ENCODE measurements at regions not wholly inside any gene's neighbourhood (a gene's known extent, or its start where the extent isn't known, plus 50 kb on each side); places are given as distances from the start of the nearest gene placed in this dataset.
A peak's percentile ranks its signal among the peaks of the same experiment; 100 is the strongest.
"Not testable (repeated sequence)": the region's sequence is repeated elsewhere in the genome, so short reads cannot be mapped to it uniquely, and the experiment has no call there.

DNA sequence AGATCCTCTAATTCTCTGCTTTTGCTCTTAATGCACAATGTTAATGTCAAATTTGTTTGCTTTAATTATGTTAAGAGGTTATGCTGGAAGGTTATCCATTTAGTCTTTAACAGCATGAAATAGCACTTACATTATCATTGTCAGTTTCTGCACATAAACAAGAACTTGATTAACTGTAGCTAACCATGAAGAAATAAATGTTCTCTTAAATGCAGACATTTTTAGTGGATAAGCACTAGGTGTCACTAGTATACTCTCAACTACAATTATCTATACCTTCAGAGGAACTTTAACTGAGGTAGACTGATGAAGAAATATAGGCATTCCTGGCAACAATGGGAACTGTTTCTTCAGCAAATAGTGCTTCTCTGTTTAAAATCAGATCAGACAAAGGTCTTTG is 178.8 kb upstream of the CHST9 start:
- peak; percentile 13 to 28 for DNase-seq

DNA sequence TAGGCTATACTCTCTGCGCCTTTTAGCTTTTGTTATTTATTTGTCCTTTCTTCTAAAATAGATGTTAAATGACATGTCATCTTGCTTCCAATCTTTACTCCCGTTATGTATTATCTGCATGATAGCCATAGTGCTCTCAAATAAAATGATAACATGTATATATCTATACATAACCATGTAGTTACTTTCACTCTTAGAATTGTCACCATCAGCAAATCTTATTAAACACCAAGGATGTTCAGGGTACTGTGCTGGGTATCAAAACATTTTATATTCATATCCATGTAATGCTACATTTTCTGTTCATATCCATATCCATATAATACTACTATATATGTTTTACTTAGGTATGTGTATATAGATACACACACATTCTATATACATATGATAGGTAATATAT is 176.4 kb upstream of the CHST9 start:
- DNase-seq = no peak

DNA sequence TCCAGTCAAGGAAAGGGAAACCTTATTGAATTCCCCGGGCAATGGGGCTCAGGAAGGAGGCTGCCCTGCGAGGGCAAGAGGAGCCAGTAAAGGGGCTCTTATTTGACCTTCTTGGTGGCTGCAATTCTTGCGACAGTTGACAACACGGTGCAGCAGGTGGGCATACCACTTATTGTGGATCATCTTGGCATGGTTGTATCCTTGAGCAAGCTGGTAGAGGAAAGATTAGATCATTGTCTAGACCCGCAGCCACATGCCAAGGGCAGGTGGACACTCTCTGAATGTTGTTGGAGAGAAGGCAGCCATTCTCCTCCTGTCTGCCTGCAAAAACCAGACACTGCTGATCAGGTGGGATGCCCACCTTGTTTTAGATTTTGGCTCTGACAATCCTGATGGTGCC is 170.2 kb upstream of the CHST9 start:
- DNase-seq = no peak

DNA sequence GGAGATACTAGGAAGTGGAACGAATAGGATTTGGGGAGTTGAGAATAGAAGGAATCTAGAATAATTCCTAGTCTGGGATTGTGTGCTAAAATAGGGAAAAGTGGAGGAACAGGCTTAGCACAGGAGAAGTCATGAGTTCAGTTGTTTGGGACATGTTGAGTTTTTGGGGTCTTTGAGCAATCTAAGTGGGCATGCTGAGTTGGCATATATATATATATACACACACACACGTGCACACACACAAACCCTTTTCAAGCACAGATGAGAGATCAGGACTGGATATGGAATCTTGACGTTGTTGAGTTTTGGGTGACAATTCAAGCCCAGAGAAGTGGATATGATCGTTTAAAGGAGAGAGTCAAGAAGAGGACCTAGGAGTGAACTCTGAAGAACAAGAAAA is 168.2 kb upstream of the CHST9 start:
- DNase-seq = no peak

DNA sequence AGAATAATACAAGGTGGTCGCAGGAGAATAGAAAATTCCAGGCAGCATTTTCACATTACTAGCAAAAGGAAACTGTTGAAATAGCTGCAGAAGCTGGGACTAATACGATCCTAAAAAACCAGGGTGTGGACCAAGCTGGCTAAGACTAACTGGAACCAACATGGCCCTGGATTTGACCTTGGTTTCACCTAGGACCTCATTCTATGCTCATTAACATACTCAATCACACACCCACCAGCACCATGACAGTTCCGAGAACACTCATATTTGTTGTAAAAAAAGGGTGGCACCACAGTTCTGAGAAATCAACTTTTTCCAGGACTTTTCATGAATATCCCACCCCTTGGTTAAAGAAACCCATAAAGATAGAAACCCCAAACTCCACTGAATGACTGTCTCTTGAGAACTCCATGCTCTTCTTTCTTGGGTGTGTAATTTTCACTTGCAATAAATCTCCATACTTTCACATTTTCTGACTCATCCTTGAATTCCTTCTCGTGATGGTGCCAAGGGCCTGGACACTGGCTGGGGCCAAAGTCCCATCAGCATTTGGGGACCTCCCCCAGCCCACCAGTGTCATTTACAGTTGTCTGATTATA is 164.3 kb upstream of the CHST9 start:
- DNase-seq = no peak

DNA sequence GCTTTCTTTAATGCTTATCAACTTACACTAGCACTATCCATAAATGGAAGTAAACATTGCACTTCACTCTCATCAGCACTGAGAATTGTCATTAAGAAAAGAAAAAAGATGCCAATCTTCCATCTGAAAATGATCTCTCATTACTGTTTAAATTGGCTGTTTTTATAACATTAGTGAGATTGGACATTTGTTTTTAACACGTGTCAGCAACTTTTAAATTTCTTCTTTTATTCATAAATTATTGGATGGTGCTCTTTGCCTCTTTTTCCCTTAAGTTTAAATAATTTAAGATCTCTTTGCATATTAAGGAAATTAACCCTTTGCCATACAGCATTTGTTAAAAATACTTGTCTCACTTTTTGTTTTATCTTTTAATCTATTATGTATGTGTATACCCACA is 146.5 kb upstream of the CHST9 start:
- no peak for DNase-seq

DNA sequence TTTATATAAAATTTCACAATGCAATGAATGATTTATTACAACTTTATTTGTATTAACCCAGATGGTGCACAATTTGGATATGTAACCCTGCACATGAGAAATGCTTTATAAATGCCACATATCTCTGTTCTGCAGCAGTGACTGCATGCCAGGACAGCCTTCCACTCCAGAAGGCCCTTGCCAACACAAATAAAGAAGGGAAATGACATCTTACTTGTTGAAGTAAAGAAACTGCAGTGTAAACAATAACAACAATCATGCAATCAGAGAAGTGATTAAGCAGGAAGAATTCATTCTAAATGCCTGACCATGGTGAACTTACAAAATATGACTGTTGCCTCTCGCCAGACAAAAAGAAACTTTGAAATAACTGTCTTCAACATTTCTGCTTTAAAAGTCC is 129.9 kb upstream of the CHST9 start:
- no peak for DNase-seq

DNA sequence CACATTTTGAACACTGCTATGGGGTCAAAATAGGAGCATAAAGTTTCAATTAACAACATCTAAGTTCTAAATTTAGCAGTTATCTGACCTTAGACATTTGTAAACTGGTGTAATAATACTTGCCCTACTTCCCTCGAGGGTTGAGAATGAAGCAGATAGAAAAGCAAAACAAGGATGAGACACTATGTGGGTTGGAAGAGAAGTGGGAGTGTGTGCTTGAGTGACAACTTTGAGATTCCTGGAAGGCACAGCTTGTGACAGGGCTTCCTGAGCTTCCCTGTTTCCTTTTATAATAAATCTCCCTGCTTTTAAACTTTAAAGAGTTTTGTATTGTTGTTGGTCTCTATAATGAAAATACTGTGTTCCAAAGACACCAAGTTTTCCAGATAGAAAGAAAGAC is 128.6 kb upstream of the CHST9 start:
- no peak for DNase-seq

DNA sequence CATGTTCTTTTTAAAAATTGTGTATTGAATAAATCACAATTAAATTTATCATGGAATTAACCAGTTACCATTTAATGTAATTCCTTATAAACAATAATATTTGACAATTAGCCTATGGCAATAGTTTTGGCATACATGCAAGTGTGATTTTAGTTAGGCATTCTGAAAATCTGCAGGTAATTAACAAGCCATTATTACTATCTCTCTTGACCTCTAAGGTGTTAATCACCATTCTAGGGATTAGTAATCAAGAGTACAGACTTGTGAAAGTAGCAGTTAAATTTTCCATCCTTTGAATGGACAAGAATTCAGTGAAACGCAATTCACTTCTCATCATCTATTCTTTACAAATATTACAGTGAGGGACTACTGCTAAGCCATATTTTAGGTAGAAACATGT is 127.7 kb upstream of the CHST9 start:
- no peak for DNase-seq

DNA sequence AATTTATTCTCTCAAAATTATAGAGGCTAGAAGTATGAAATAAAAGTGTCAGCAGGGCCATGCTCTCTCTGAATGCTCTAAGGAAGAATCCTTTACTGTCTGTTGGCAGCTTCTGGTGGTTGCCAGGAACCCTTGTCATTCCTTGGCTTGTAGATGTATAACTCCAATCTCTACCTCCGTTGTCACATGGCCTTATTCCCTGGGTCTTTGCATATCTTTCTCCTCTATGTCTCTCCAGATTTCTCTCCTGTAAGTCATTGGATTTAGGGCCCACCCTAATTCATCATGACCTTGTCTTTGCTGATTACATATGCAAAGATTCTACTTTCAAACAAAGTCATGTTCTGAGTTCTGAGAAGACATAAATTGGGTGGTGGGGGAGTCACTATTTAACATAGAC is 127.0 kb upstream of the CHST9 start:
- DNase-seq = no peak

DNA sequence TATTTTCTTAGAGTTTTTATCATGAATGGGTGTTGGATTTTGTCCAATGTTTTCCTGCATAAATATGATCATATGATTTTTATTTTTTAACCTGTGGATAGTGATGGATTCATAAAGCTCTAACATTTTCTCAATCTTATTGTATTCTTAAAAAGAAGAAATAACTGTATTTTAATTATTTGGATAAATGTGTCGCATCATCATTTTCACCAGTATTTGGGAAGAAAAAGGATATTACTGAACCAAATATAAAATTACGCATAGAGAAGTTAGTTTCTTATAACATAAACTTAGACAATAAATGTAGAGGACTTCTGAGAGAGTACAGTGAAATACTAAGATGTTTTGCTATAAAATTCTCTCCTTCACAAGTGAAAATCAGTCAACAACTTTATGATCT is 126.0 kb upstream of the CHST9 start:
- no peak for DNase-seq

DNA sequence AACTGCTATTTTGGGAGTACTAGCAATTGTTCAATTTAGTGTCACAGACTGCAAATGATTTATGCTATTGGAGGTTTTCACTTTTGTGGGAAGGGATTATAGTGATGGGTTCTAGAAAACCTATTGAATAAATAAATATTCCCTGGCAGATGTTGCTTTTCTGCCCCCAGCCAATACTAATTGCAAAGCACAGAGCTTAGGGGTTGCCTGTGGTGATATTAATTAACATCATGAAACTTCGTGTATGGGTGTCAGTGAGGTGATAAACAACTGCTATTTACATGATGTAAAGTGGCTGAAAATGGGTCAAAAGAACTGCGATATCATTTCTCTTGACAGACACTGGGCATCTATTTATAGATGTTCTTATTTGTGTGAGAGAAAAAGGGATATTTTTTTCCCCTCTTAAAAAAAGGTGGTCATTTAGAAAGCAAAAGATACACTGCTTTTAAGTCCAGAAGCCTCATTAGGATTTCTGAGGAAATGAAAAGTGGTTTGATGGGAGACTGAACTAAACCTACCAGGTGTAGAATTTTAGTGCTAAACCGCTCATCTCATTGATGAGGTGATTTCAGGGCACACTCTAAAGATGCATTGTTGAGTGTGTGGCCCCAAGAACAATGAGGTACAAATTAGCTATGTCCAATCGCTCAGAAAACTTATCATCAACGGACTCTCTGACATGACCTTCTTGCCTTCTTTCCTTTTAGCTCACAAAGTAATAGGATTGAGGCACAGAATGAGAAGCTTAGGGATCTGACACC is 116.7 kb upstream of the CHST9 start:
- no peak for DNase-seq

DNA sequence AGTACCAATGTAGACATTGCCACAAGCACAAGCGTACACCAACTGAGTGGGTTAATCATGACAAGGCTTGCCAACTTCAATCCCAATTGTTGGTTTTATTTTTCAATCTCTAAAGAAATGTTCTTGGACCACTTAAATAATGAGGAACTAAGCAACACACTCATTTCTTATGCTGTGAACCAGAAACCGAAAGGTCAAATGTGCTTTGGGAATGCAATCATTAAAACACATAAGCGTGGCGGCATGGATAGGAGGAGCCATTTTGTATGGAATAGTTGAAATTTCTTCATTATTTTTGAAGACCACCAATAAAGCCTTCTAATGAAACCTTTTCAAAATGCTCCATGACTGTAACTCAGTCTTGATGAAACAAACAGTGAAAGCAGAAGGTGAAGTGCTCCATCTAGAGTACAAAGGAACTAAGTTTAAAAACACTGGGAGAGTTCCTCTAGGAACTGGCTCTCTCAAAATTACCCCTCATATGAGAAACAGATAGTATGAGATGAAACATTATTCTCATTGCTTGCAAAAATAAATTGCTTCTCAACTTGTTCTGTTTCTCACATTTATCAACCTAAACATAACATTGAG is 113.2 kb upstream of the CHST9 start:
- peak; percentile 50 to 57 for DNase-seq

DNA sequence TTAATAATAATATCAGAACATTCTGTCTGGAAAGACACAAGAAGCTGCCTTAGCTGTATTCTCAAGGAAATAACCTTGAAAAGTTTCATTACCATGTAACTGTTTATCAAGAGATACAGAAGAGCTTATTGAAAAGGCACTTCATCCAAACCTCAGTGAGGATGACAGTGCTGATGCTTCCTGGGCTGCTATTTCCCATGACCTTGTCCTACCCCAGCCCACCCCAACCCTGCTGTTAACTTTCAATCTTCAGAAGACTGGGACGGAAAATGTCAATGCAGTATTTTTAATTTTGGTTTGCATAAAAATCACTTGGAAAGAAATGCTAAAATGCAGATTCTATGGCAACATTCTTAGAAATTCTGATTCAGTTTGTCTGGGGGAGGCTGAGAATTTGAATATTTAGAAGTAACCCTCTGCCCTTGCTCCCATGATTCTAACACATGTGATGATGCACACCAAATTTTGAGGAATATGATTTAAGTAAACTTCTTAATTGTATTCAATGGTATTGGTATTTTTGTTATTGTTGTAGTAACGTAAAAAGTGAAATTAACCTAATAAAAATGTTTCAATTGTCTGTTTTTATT is 101.0 kb upstream of the CHST9 start:
- not testable (repeated sequence) for DNase-seq

DNA sequence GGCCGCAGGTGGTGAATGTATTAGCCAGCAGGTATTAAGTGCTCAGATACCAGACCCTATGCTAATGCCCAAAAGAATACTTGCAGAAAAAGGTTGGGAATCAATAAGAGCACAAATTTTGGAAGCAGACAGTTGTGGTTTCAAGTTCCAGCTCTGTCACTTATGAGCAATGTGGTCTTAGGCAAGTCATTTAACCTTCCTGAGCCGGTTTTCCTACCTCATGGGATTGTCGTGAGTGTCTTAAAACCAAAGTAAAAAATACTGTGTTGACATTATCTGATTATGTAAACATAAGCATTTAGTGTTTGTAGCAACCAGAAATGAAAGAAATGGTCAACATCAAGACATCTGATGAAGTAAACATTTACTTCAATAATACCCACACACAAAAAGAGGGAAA is 93.0 kb upstream of the CHST9 start:
- DNase-seq = no peak

DNA sequence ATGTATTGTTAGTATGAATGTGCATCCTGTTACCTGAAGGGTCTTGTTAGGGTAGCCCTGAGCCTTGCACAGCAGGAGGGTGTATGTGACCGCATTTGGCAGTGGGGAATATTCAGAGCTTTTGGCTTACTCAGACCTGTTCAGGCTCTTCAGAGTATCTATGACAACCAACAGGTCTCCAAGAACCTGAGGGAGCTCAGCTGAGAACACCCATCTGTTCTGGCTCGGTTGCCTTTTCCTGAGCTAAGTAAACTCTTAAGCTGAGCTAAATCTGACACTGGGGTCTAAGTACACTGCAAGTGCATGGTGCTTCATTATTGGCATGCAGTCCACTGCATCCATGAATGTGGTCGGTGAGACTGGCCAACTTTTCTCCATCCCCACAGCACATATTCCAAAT is 92.4 kb upstream of the CHST9 start:
- no peak for DNase-seq

DNA sequence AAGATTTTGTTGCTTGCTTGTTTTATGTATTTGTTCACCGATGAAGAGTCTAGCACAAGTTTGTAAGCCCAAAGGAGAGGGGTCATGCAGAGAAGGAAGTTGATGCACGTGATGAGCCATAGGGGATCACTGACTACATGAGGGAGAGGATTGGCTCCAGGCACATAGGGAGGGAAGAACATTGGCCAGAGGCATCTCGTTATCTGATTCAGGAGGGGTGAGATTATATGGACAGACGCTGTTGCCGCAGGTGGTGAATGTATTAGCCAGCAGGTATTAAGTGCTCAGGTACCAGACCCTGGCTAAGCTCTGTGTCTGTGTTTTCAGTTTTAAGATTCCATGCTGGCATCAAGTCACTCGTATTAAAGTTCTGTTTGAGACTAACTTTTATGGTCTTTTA is 91.8 kb upstream of the CHST9 start:
- DNase-seq = no peak

DNA sequence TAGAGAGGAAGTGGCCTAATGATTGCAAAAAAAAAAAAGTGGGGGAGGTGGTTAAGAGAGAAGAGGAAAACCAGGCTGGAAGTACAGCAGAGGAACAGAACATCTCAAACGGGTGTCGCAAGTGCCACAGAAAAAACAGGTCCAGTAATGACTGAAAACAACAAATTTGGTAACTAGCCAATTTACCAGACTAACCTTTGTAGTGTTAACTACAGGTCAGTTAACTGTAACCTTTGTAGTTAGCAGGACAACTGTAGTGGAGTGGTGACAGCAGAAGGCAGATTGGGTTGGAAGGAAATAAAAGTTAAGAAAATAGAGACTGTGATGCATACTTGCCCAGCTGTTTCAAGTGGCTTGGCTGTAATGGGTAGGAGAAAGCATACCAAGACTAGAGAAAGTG is 91.4 kb upstream of the CHST9 start:
- no peak for DNase-seq

DNA sequence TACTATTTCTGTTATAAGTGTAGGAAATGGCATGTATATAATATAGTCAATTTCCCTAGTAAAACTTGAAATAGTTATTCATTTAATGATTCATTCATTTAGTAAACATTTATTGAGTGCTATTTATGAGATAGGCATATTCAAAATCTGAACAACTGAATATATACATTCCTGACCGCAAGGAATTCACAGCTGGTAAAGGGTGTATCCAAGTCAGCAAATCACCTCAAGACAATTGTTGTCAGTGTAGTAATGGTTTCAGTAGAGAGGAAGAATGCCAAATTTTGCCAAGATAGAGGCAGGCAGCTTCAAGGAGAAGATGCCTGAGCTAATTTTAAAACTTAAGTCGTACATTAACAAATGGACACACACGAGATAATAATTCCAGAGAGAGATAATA is 89.8 kb upstream of the CHST9 start:
- DNase-seq = no peak

DNA sequence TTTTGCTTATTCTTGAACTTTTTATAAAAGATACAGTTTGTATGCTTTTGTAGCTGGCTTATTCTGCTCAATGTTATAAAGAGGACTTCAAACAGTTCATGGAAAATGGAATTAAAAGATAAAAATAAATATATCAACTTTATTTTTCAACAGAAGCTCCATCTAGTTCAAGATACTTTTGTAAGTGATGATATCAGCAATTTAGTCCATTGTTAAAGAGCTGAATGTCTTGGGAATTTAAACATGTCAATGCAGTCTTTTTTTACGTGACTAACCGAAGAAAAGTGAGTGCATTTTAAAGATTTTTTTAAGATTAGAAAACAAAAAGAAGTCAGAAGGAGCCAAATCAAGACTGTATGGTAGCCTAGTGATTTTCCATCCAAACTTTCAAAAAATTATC is 85.4 kb upstream of the CHST9 start:
- no peak for DNase-seq

DNA sequence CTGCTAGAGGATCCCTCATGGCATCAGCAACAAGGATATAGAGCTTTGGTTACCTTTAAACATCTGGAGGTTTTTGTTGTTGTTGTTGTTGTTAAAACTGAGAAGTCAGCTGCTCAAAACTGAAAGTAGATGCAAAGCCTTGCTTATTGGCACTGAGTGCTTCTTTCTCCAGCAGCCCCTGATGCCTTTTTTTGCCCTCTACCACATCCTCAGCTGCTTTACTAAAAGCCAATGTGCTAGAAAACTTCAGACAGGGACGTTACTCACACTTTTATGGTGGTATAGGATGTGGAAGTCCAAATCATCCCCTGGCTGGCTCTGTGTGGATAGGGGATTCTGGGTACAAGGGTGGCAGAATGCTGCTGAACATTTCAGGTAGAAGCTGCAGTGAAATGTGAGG is 78.3 kb upstream of the CHST9 start:
- DNase-seq = no peak

DNA sequence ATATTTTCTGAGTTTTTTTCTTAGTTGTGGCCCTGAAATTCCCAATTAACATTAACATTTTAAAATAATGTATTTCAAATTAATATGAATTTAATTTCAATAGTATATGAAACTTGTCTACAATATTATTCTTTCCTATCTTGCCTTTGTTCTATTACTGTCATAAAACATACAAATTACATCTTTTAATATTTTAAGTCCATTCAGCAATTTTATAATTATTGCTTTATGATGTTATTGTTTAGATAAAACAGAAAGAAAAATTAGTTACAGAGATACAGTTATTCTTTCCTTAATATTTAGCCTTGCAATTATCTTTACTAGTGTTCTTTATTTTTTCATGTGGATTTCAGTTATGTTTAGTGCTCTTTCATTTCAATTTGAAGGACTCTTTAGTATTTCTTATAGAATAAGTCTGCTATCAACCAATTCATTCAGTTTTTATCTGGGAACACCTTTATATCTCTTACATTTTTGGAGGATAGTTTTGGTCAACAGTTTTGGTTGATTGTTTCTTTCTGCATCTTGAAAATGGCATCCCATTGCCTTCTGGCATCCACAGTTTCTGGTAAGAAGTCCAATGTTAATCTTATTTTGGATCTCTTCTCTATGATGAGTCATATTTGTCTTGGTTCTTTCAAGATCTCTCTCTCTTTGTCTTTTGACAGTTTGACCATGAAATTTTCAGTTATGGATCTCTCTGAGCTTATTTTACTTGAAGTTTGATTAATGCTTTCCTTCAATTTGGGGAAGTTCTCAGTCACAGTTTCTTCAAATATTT is 76.9 kb upstream of the CHST9 start:
- DNase-seq = no peak

DNA sequence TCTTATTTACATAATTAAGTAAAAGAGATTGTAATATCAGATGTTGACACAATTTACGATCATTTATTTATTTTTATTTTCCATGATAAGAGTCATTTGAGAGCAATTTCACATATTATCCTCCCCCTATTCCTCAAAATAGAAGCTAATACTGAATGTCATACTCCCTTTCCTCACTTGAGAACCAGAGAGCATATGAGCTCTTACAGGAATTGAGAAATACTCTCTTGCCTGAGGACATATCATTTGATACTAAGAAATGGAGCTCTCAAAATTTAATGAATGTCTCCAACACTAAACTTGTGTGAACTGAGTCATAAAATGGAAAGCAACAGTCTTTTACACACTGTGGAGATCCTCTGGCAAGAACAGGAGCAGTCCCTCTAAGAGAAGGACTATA is 68.5 kb upstream of the CHST9 start:
- DNase-seq = no peak

DNA sequence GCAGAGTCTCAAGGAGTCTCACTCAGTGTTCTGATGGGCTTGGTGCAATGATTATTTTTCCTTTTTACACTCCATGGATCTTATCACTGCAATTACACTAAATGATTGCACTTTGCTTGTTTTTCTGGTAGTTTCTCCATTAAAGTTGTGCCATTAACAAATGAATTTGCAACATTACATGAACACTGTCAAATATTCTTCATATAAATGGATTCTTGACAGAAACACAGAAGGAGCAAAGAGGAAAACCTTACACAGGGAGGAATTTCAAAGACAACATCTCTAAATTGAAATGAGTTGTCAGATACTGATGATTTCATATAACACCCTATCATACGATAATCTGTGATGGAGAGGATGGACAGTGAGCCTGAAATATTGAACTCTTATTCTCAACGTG is 65.4 kb upstream of the CHST9 start:
- DNase-seq = no peak

All from Kasumi-1 (cell line).